GM21360 (cell line): ENCODE measurements at regions not wholly inside any gene's neighbourhood (a gene's known extent, or its start where the extent isn't known, plus 50 kb on each side); places are given as distances from the start of the nearest gene placed in this dataset.
"Not testable (repeated sequence)": the region's sequence is repeated elsewhere in the genome, so short reads cannot be mapped to it uniquely, and the experiment has no call there.

Source experiments
- ATAC-seq: cut with Tn5 transposase; IDR thresholded peaks from one replicate; pipeline ENCODE4 v1.9.1; 2021; ENCODE audit warnings: mild to moderate bottlenecking, moderate library complexity; ENCODE audit not compliant: unreplicated experiment

- no peak for ATAC-seq
Measured at GRCh38 chr16:14384745-14385144, 245.3 kb downstream of the PARN start.

- not testable (repeated sequence) for ATAC-seq
Measured at GRCh38 chr16:14383844-14384243, 246.2 kb downstream of the PARN start.

- ATAC-seq = no peak
Measured at GRCh38 chr16:14378689-14379467, 251.2 kb downstream of the PARN start.

- no peak for ATAC-seq
Measured at GRCh38 chr16:14378131-14378551, 251.9 kb downstream of the PARN start.

GRCh38 chr16:14377326-14377725, 252.7 kb downstream of the PARN start:
- no peak for ATAC-seq

GRCh38 chr16:14375132-14375491, 254.9 kb downstream of the PARN start:
- ATAC-seq = no peak

GRCh38 chr16:14374451-14375131, 255.5 kb downstream of the PARN start:
- ATAC-seq = no peak

- ATAC-seq = no peak
Measured at GRCh38 chr16:14373896-14374295, 256.2 kb downstream of the PARN start.

GRCh38 chr16:14373406-14373805, 256.7 kb downstream of the PARN start:
- ATAC-seq = no peak

- no peak for ATAC-seq
Measured at GRCh38 chr16:14372471-14372870, 257.6 kb downstream of the PARN start.

GRCh38 chr16:14371778-14372431, 258.2 kb downstream of the PARN start:
- no peak for ATAC-seq

- ATAC-seq = no peak
Measured at GRCh38 chr16:14370736-14371234, 259.3 kb downstream of the PARN start.

- no peak for ATAC-seq
Measured at GRCh38 chr16:14369734-14370598, 260.1 kb downstream of the PARN start.

GRCh38 chr16:14368399-14368798, 261.7 kb downstream of the PARN start:
- ATAC-seq = no peak

GRCh38 chr16:14366974-14367707, 262.9 kb downstream of the PARN start:
- no peak for ATAC-seq

GRCh38 chr16:14366447-14366846, 263.6 kb downstream of the PARN start:
- ATAC-seq = no peak

- ATAC-seq = no peak
Measured at GRCh38 chr16:14365200-14365851, 264.7 kb downstream of the PARN start.

- no peak for ATAC-seq
Measured at GRCh38 chr16:14364386-14365199, 265.5 kb downstream of the PARN start.

- ATAC-seq = no peak
Measured at GRCh38 chr16:14364112-14364385, 266.0 kb downstream of the PARN start.
